RCC 7860 (cell line): ENCODE measurements at regions not wholly inside any gene's neighbourhood (a gene's known extent, or its start where the extent isn't known, plus 50 kb on each side); places are given as distances from the start of the nearest gene placed in this dataset.

ENCODE experiments used
- DNase-seq: peaks from one replicate; pipeline ENCODE4 v3.0.0-alpha.2; 2015; ENCODE audit warnings: low spot score
- FAIRE-seq: peaks from 2 replicates; lab custom pipeline; 2012; peaks lifted over from hg19 to GRCh38; lab: Jason Lieb, UNC

- FAIRE-seq = no peak
- no peak for DNase-seq
Measured at GRCh38 chr10:90378524-90379076, 479.2 kb downstream of the HTR7 start.

GRCh38 chr10:90381468-90381867 lies 476.4 kb downstream of the HTR7 start:
- DNase-seq (no peak), FAIRE-seq (no peak)

GRCh38 chr10:90389876-90390275 lies 468.0 kb downstream of the HTR7 start:
- DNase-seq = no peak
- no peak for FAIRE-seq

GRCh38 chr10:90394311-90394710 lies 463.5 kb downstream of the HTR7 start:
- DNase-seq (no peak), FAIRE-seq (no peak)

GRCh38 chr10:90396721-90397120 lies 461.1 kb downstream of the HTR7 start:
- DNase-seq = no peak
- no peak for FAIRE-seq

GRCh38 chr10:90398566-90398965 lies 459.3 kb downstream of the HTR7 start:
- no peak for DNase-seq
- no peak for FAIRE-seq

GRCh38 chr10:90399782-90400181 lies 458.1 kb downstream of the HTR7 start:
- FAIRE-seq (no peak), DNase-seq (no peak)

- no peak for FAIRE-seq
- DNase-seq = no peak
Measured at GRCh38 chr10:90403211-90404000, 454.4 kb downstream of the HTR7 start.

- DNase-seq = peak; percentile 27
- peak; percentile 35 for FAIRE-seq
Measured at GRCh38 chr10:90407131-90407530, 450.7 kb downstream of the HTR7 start.

- FAIRE-seq (no peak), DNase-seq (no peak)
Measured at GRCh38 chr10:90407851-90408250, 450.0 kb downstream of the HTR7 start.

GRCh38 chr10:90412582-90412981 lies 445.3 kb downstream of the HTR7 start:
- no peak for FAIRE-seq
- no peak for DNase-seq

GRCh38 chr10:90413196-90413595 lies 444.6 kb downstream of the HTR7 start:
- FAIRE-seq = no peak

GRCh38 chr10:90414926-90415325 lies 442.9 kb downstream of the HTR7 start:
- no peak for FAIRE-seq
- DNase-seq = no peak

More at GRCh38 chr10:90413196-90413595, 444.6 kb downstream of the HTR7 start:
- no peak for DNase-seq

- DNase-seq (peak; percentile 71), FAIRE-seq (peak; percentile 73)
Measured at GRCh38 chr10:90417029-90417428, 440.8 kb downstream of the HTR7 start.

- FAIRE-seq (peak; percentile 91), DNase-seq (peak; percentile 45)
Measured at GRCh38 chr10:90417476-90418210, 440.2 kb downstream of the HTR7 start.

- DNase-seq (peak; percentile 70), FAIRE-seq (peak; percentile 91)
Measured at GRCh38 chr10:90418869-90419652, 438.8 kb downstream of the HTR7 start.

- DNase-seq (no peak), FAIRE-seq (no peak)
Measured at GRCh38 chr10:90420637-90421318, 437.1 kb downstream of the HTR7 start.

- DNase-seq (no peak), FAIRE-seq (no peak)
Measured at GRCh38 chr10:90421874-90422273, 436.0 kb downstream of the HTR7 start.

- FAIRE-seq (no peak), DNase-seq (no peak)
Measured at GRCh38 chr10:90424730-90425129, 433.1 kb downstream of the HTR7 start.

GRCh38 chr10:90430186-90430585 lies 427.7 kb downstream of the HTR7 start:
- no peak for DNase-seq
- no peak for FAIRE-seq
